HG02571 (cell line): ENCODE measurements at regions not wholly inside any gene's neighbourhood (a gene's known extent, or its start where the extent isn't known, plus 50 kb on each side); places are given as distances from the start of the nearest gene placed in this dataset.
A peak's percentile ranks its signal among the peaks of the same experiment; 100 is the strongest.

Experiments
- ATAC-seq: cut with Tn5 transposase; IDR thresholded peaks from one replicate; pipeline ENCODE4 v1.9.1; 2021; ENCODE audit warnings: mild to moderate bottlenecking, moderate library complexity; ENCODE audit not compliant: unreplicated experiment

DNA sequence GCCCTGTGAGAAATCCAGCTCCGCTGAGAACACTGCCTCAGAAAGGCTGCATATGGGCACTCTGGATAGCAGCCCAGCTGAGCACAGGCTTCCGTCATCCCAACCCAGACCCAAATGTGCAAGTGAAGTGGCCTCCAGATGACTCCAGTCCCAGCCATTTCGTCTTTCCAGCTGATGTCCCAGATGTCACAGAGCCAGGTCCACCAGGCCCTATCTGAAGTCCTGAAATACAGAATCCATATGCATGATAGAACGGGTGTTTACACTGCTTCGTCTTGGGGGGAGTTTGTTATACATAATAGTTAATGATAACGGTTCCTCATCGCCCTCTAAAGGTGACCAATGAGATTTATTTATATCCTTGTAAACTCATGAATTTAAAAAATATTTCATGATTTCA lies 72.6 kb upstream of the TRIM2 start:
- ATAC-seq, result no peak

DNA sequence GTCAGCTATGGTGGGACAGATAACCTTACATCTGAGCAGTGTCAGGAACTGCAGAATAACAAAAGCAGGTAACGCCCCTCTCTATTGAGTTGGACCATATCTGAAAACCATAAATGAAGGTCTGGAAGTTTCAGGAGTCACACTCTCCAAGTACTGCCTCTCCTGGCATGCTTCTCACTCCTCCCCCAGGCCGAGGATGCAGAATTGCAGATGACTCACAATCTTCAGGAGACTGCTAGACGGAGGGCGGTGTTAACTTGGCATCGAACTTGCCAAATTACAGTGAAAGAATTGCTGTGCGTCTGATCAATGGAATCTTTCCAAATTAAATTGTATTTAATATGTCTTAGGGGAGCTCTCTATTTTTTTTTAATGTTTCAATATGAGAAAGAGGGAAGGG lies 67.1 kb upstream of the TRIM2 start:
- no peak for ATAC-seq

DNA sequence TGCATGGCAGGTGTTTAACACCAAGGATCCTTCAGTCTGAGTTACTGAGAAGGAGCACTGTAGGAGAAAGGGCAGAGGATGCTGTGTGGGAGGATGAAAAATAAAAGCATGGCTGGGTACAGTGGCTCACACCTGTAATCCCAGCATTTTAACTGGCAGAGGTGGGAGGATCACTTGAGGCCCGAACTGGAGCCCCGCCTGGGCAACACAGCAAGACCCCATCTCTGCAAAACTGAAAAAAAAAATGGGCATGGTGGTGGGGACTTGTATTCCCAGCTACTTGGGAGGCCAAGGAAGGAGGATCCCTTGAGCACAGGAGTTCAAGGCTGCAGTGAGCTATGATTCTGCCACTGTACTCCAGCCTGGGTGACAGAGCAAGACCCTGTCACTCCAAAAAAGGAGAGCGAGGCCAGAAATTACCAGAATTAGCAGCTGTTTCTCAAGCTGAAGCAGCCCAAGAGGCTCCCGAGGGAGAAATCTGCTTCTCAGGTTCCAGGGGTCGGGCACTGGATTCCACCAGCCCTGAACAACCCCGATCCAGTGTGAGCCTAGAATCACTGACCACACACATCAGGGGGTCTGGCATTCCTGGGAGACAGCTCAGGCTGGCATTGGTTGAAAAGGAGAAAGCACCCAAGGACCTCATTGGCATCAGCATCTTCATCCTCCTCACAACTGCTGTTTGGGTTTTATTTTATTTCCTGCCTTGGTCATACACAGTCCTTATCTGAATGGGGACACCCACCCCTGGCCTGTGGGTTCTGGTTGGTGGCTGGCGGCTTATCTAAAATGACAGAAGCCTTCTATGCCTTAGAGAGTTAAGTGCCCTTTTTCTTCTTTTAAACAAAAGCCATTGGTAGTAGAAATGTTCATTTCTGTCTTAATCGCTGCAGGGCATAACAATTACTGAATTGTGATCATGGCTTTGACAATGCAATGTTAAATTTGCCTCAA lies 66.3 kb upstream of the TRIM2 start:
- no peak for ATAC-seq

DNA sequence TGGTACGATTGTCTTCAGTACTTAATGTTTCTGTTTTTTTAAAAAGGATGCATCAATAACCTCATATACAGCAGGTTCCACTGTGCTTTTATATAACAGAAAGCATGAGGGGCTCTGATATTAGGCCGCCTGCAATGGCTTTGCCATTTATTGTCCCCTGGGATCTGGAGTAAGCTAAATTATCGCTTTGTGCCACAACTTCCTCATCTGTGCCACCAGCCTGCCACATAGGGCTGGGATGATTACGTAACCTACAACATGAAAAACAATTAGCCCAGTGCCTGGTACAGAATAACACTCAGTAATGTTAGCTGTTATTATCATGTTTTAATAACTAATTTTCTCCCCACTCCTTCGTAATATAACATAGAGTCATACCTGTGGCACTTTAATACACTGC lies 65.5 kb upstream of the TRIM2 start:
- no peak for ATAC-seq

DNA sequence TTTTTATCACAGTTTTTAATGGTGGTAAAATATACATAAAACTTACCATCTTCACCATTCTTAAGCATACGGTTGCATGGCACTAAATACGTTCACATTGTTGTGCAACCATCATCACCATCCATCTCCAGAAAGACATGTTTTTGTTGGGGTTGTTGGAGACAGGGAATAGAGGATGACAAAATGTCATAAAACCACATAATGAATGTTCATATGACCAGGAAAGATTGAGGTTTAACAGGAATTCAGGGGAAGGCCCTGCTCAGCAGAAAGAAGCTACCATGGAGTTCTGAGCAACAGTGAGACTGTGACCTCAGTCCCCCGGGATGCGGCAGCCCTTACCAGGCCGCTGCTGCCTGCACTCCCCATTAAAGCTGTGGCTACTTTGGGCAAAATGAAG lies 63.9 kb upstream of the TRIM2 start:
- ATAC-seq, result no peak

DNA sequence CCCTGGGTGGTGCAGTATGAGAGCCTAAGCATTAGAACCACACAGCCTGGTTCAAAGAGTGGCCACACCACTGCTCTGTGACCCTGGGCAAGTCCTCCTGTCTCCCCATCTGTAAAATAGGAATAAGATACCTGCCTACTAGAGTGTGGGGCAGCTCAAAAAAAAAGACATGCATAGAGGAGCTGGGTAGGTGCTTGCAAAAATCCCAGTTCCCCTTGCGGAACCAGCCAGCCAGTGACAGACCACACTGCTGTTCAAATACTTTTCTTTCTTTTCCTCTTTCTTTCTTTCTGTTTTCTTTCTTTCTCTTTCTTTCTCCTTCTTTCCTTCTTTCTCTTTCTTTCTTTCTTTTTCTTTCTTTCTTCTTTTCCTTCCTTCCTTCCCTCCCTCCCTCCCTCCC lies 63.0 kb upstream of the TRIM2 start:
- no peak for ATAC-seq

DNA sequence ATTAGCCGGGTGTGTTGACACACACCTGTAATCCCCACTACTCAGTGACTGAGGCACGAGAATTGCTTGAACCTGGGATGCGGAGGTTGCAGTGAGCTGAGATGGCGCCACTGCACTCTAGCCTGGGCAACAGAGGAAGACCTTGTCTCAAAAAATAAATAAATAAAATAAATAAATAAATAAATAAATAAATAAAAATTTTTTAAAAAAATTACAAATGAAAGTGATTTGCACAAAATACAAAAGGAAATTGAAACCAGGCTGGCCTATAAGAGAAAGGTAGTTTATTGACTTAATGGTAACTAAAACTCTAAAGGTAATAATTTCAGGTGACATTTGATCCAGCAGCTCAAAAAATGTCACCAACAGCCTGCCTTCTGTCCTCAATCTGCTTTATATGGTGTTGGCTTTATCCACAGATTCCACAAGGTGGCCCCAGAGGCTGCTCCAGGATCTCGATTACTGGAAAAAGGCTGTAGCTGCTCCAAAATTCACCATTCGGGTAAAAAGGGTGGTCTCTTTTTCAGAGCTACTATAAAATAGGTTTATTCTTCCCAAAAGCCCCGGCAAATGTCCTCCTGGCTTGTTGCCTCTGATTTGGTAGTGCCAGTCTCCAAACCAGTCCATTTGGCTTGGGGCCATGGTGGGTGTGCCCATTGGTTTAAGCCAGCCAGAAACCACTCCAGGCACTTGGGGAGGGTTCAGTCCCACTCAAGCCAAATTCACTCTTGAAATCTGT lies 61.4 kb upstream of the TRIM2 start:
- no peak for ATAC-seq

DNA sequence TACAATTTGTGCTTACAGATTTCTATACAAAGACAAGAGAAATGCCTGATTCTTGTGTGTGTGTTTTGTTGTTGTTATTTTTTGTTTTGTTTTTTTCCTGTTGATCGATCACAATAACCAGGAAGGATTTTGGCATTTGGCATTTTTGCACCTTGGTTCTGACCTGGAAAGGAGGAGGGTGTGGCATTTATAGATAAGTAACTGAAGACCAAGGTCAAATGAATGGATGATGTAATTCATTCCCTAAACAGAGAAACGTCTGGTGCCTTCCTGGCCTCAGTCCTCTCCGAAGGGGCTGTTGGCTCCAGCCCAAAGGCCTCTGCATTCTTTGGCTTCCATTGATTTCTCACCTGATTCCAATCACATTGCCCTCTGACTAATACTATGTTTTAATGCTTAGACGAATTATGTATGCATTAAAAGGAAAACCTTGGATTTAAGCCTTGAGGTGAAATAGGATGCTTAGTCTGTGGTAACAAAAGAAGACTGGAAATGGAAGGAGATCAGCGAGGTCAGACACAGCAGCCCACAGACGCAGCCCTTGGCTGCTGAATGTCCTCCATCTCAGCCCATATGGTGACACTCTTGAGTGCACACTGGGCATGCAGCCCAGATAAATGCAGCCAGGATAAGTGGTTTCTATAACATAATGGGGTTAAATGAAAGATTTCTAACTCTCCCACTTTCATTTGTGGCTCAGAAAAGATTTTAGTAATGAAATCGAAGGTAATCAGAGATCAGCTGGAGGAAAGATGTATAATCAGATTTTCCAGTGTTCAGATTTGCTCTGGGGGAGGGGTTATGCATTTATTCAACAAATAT lies 60.5 kb upstream of the TRIM2 start:
- no peak for ATAC-seq

DNA sequence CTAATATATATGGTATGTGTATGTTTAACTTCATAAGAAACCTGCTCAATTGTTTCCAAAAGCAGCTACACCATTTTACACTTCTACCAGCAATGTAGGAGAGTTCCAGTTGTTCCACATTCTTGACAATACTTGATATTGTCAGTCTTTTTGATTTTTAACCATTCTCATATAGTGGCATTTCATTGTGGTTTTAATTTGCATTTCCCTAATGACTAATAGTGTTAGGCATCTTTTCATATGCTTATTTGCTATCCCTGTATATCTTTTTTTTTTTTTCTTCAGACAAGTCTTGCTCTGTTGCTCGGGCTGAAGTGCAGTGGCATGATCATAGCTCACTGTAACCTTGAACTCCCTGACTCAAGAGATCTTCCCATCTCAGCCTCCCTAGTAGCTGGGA lies 58.2 kb upstream of the TRIM2 start:
- ATAC-seq, result no peak

DNA sequence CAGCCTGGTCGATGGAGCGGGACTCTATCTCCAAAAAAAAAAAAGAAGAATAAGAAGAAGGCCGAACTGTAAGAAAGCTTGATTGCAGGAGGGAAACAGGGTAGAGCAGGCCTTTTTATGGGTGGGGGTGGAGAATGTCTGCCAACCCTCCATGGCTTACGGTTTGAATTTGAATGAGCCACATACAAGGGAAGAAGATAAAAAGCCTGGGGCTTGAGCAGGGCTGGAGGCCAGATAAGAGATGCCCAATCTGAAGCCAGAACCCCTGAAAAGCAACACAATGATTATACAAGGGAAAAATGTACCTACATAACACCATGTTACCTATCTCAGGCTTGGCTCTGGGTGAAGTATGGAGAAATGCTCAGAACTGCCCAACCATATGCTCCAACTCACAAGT lies 57.3 kb upstream of the TRIM2 start:
- no peak for ATAC-seq

DNA sequence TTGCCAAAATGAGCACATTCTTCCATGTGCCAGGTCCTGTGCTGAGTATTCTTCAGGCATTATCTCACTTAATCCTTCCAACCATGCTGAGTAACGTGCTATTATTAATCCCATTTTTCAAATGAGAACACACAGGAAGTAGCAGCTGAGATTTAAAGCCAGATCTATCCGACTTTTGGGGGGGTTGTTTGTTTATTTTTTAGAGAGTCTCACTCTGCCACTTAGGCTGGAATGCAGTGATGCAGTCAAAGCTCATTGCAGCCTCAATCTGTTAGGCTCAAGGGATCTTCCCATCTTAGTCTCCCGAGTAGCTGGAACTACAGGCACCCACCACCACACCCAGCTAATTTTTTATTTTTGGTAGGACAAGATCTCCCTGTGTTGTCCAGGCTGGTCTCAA lies 55.5 kb upstream of the TRIM2 start:
- no peak for ATAC-seq

DNA sequence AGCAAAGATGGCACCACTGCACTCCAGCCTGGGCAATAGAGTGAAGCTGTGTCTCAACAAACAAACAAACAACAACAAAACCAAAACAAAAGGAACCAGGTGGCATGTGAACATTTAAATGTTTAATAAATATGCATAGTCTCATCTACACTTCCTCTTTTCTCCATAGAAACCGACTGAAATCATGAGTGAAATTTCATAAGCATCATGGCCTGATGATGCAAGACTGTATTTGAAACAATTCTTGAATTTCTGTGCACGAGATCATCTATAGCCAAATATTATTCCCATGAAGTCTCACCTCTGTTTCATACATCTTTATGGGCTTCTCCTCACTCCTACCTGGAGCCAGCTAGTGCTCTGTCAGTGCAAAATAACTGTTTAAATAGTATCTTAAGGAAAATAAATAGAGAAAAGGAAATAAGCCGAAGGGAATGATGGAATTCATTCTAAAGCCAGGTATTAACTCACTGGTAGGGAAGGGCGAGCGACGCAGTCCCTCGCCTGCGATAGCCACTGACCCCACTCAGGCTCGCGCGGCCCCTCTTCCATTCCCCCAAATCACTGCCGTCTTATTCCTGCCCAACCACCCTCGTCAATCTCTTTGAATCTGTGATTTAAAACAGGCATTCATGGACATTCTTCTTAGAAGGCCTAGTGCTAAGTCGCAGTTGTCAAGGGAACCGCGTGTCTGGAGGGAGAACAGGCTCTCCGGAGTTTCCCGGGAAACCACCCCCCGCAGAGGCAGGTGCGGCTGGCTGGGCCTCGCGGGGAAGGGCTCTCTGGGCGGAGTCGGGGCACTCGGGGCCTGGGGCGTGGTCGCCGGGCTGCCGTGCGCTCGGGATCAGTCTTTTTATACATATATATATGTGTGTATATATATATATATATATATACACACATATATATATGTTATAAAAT lies 52.4 kb upstream of the TRIM2 start:
- ATAC-seq, result no peak

DNA sequence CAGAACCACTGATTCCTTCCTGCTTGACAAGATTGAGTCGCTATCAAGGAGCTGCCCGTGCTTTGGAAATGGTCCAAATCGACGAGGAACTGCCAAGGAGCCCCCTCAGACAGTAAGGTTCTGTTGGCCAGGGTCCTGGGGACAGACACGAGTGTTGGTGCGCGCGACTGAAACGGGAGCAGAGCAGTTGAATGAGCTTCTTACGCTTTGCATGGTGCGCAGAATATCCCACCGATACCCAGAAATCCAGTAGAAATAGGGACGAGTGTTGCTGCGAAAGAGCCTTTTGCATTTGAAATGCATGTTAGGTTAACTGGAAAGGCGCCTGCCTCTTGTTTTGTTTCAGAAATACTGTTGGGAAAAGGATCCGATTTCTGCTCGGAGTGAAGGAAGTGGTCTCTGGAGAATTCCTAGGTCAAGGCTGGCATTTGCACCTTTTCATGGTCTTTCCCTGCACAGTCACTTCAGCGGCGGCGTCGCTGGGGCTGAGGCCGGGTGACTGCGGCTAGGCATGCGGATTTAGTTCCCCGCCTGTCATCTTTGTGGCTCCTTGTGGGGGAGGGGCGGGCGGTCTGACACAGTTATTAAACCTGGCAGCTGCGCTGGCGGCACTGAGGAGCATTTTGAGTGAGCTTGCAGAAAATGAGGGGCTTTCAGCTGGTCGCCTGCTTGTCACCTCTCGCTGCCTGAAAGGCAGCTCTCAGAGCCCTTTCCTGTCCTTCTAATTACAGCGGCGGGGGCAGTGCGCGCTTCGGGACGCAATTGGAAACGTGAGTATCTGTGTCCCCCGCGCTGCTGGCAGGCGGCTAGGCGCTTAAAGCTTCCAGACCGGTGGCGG lies 51.5 kb upstream of the TRIM2 start:
- ATAC-seq, result peak; percentile 8

DNA sequence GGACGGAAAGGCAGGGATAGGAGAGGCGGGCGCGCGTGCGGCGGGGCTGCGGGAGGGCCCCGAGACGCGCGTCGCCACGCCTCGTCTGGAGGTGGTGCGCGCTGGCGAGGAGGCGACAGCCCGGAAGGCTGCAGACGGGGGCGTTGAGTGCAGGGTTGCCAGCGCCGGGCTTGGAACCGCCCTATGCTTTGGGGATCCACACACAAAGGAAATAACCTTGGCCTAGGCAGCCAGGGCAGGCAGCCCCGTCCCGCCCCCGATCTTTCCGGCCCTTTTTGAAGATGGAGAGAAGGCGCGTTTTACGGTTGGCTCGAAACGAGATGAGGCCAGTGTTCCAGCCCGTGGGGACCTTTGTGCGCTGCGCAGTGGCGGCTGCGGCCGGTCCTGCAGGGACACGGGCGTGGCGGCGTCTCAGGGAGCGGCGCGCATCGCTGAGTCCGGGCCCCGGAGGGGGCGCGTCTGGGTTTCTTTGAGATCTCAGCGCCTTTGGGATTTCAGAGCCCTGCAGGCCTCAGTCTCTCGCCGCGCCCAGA lies 50.8 kb upstream of the TRIM2 start:
- peak; percentile 74 for ATAC-seq

DNA sequence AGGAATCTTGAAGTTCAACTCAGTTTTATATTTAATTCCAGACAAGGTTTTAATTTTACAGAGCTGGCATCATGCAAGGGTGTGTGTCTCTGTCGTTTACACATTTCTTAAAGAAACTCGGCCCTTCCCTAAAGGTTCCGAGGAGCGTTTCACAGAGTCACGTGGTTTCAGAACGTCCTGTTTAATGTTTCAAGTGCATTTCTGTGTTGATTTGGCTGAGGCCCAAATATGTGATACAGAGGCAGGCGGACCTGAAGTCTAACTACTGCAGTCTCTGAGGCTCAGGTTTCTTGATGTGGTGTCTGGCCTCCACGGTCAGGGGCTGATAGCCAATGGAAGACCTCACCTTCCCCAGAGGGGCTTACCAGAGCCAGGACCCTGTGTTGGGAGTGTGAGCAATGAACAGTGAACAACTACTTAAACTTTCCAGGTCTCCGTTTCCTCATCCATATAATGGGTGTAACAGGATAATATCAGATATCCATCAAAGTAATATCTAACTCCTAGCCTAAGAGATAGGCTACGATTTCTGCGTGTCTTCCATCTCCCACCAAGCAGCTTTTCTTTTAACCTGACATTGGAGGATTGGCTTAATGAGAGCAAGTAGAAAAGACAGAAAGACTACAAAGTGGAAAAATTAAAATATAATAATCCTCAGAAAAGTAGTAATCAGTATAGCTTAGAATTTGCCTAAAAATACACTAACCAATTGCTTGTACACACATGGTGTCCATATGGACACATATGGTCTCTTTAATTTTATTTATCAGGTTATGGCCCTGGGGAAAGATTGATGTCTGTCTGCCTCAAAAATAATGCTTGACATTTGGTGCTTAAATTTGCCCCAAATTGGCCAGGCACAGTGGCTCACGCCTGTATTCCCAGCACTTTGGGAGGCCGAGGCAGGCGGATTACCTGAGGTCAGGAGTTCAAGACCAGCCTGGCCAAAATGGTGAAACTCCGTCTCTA lies 50.0 kb upstream of the TRIM2 start:
- no peak for ATAC-seq
